H9 (cell line): ENCODE measurements at regions not wholly inside any gene's neighbourhood (a gene's known extent, or its start where the extent isn't known, plus 50 kb on each side); places are given as distances from the start of the nearest gene placed in this dataset.

ENCODE experiments used
- DNase-seq: peaks from one replicate; pipeline ENCODE4 v3.0.0-alpha.2; 2017
- H2AFZ ChIP-seq: one replicate; pipeline ENCODE4 v1.6.1; 2013; ENCODE audit warnings: mild to moderate bottlenecking, low read length, control low read depth, moderate library complexity
- H2AK5ac ChIP-seq: 2 replicates; pipeline ENCODE4 v1.6.1; 2013; ENCODE audit warnings: low read length, control low read depth, mixed read lengths; ENCODE audit not compliant: insufficient read length
- H2BK120ac ChIP-seq: one replicate; pipeline ENCODE4 v1.6.1; 2013; ENCODE audit warnings: low read depth, mild to moderate bottlenecking, low read length, control low read depth, inconsistent platforms; ENCODE audit not compliant: poor library complexity, severe bottlenecking
- H2BK12ac ChIP-seq: 2 replicates; pipeline ENCODE4 v1.6.1; 2013; ENCODE audit warnings: low read length, control low read depth, mixed read lengths, low read depth; ENCODE audit not compliant: insufficient read length
- H2BK15ac ChIP-seq: 2 replicates; pipeline ENCODE4 v1.6.1; 2013; ENCODE audit warnings: low read depth, low read length, control low read depth
- H2BK20ac ChIP-seq: one replicate; pipeline ENCODE4 v1.6.1; 2013; ENCODE audit warnings: low read depth, mild to moderate bottlenecking, low read length, control low read depth, inconsistent platforms; ENCODE audit not compliant: poor library complexity, severe bottlenecking
- H2BK5ac ChIP-seq: 2 replicates; pipeline ENCODE4 v1.6.1; 2013; ENCODE audit warnings: low read length, control low read depth, mixed read lengths; ENCODE audit not compliant: insufficient read length
- H3K14ac ChIP-seq: 2 replicates; pipeline ENCODE4 v1.6.1; 2013; ENCODE audit warnings: low read length, control low read depth; ENCODE audit not compliant: insufficient read depth
- H3K18ac ChIP-seq: 2 replicates; pipeline ENCODE4 v1.6.1; 2013; ENCODE audit warnings: low read depth, mild to moderate bottlenecking, mixed read lengths, low read length, control low read depth; ENCODE audit not compliant: insufficient read length
- H3K23ac ChIP-seq: 2 replicates; pipeline ENCODE4 v1.6.1; 2013; ENCODE audit warnings: low read length, control low read depth, mixed read lengths, low read depth; ENCODE audit not compliant: insufficient read length
- H3K23me2 ChIP-seq: 2 replicates; pipeline ENCODE4 v1.6.1; 2013; ENCODE audit warnings: low read depth, mild to moderate bottlenecking, mixed read lengths, low read length, control low read depth; ENCODE audit not compliant: insufficient read length, poor library complexity, severe bottlenecking
- H3K27ac ChIP-seq: 2 replicates; pipeline ENCODE4 v1.5.1; 2013; ENCODE audit warnings: low read length, control low read depth, mixed read lengths, low read depth; ENCODE audit not compliant: insufficient read length
- H3K27me3 ChIP-seq: 2 replicates; pipeline ENCODE4 v1.6.1; 2013; ENCODE audit warnings: low read length, control low read depth, inconsistent platforms; ENCODE audit not compliant: insufficient read depth
- H3K4ac ChIP-seq: 2 replicates; pipeline ENCODE4 v1.6.1; 2013; ENCODE audit warnings: low read depth, mild to moderate bottlenecking, control low read depth, inconsistent platforms, low read length, moderate library complexity
- H3K4me1 ChIP-seq: 2 replicates; pipeline ENCODE4 v1.6.1; 2013; ENCODE audit warnings: low read length, control low read depth, inconsistent platforms; ENCODE audit not compliant: insufficient read depth
- H3K4me2 ChIP-seq: 2 replicates; pipeline ENCODE4 v1.6.1; 2013; ENCODE audit warnings: low read length, control low read depth, mixed read lengths; ENCODE audit not compliant: insufficient read length, insufficient read depth
- H3K56ac ChIP-seq: 2 replicates; pipeline ENCODE4 v1.6.1; 2013; ENCODE audit warnings: low read depth, mild to moderate bottlenecking, mixed read lengths, low read length, control low read depth; ENCODE audit not compliant: insufficient read length
- H3K79me1 ChIP-seq: 2 replicates; pipeline ENCODE4 v1.6.1; 2013; ENCODE audit warnings: low read depth, mild to moderate bottlenecking, moderate library complexity, low read length, control low read depth, inconsistent platforms; ENCODE audit not compliant: insufficient read depth, poor library complexity, severe bottlenecking
- H3K79me2 ChIP-seq: 2 replicates; pipeline ENCODE4 v1.6.1; 2013; ENCODE audit warnings: low read length, control low read depth, inconsistent platforms; ENCODE audit not compliant: insufficient read depth
- H3K9ac ChIP-seq: 2 replicates; pipeline ENCODE4 v1.6.1; 2013; ENCODE audit warnings: low read length, control low read depth, mixed read lengths; ENCODE audit not compliant: insufficient read length; ENCODE audit errors: extremely low read depth
- H3K9me3 ChIP-seq: one replicate; pipeline ENCODE4 v1.6.1; 2013; ENCODE audit warnings: low read depth, low read length, inconsistent platforms; ENCODE audit not compliant: control insufficient read depth
- H3T11ph ChIP-seq: one replicate; pipeline ENCODE4 v1.6.1; 2013; ENCODE audit warnings: mild to moderate bottlenecking, low read length, control low read depth, inconsistent platforms
- H4K20me1 ChIP-seq: one replicate; pipeline ENCODE4 v1.6.1; 2013; ENCODE audit not compliant: control insufficient read depth, insufficient read length, insufficient read depth
- H4K5ac ChIP-seq: 2 replicates; pipeline ENCODE4 v1.6.1; 2013; ENCODE audit warnings: low read depth, mild to moderate bottlenecking, mixed read lengths, low read length, control low read depth; ENCODE audit not compliant: insufficient read length
- H4K8ac ChIP-seq: replicated peaks from 2 replicates; pipeline ENCODE4 v1.6.1; 2013; ENCODE audit warnings: low read length, control low read depth, mixed read lengths, low read depth; ENCODE audit not compliant: insufficient read length
- H4K91ac ChIP-seq: 2 replicates; pipeline ENCODE4 v1.6.1; 2013; ENCODE audit warnings: low read depth, mild to moderate bottlenecking, moderate library complexity, mixed read lengths, low read length, control low read depth; ENCODE audit not compliant: insufficient read length
- H3K27ac Mint-ChIP-seq, 3 experiments: 2 replicates in 2 of 3; 3 replicates in 1 of 3; pipeline ENCODE4 v1.8.0; 2020 to 2021; ENCODE audit warnings: mixed read lengths in 3 of 3, mild to moderate bottlenecking in 1 of 3, moderate library complexity in 1 of 3
- H3K27me3 Mint-ChIP-seq: 2 replicates; pipeline ENCODE4 v1.8.0; 2021; ENCODE audit warnings: low read depth, mild to moderate bottlenecking, moderate library complexity, mixed read lengths
- H3K36me3 Mint-ChIP-seq, 3 experiments: 2 replicates in 2 of 3; 3 replicates in 1 of 3; pipeline ENCODE4 v1.8.0; 2020 to 2021; ENCODE audit warnings: low read depth in 3 of 3, mixed read lengths in 3 of 3; ENCODE audit not compliant: insufficient read depth in 1 of 3
- H3K4me1 Mint-ChIP-seq, 2 experiments: 2 replicates each; pipeline ENCODE4 v1.8.0; 2020; ENCODE audit warnings: mixed read lengths in 2 of 2
- H3K4me3 Mint-ChIP-seq, 2 experiments: 2 replicates in 1 of 2; 3 replicates in 1 of 2; pipeline ENCODE4 v1.8.0; 2020 to 2021; ENCODE audit warnings: mild to moderate bottlenecking in 2 of 2, mixed read lengths in 2 of 2, moderate library complexity in 1 of 2
- H3K9me3 Mint-ChIP-seq, 2 experiments: 2 replicates in 1 of 2; 3 replicates in 1 of 2; pipeline ENCODE4 v1.8.0; 2020; ENCODE audit warnings: mild to moderate bottlenecking in 2 of 2, mixed read lengths in 2 of 2, moderate library complexity in 1 of 2
- CTCF ChIP-seq: fragments of 200-600 bp; sonication (generic); conservative IDR thresholded peaks from 3 replicates; pipeline ENCODE4 v1.8.0; 2021; ENCODE audit warnings: antibody characterized with exemption, mild to moderate bottlenecking
- WGBS: extraction: QIAGEN DNeasy Blood & Tissue Kit; methylation state at CpG from one replicate; pipeline ENCODE4 v1.1.7; 2013; ENCODE audit warnings: missing lambda C conversion rate, low lambda C conversion rate, mixed read lengths; ENCODE audit not compliant: insufficient read length; ENCODE audit errors: extremely low coverage; 5-methylcytosine and 5-hydroxymethylcytosine counted together

DNA sequence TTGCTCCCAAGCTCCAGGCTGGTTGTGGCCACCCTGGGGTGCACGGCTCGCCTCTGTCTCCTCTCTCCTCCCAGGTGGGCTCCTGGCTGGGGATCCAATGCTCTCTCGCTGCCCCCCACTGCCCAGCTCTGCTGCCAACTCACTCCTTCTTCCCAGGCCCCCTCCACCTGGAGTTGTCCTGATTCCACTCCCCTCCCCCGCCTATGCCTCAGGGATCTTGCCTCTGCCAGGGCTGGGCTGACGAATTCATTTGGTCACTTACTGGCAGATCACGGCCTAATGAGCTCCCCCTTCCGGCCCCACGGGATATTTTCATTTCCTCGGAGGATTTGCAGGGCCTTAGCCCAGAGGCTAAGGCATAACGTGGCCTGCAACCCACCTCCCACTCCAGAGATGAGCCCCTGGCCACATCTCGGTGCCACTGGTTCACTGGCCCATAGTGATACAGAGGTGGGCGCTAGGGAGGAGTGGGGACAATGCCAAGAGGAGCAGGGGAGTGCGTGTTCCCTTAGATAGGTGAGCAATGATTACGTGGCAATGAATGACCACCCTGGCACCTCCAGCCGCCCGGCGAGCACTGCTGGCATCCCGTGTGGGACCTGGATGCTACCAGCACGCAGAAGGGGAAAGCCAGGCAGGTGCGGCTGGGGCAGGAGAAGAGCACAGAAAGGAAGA lies 344.6 kb upstream of the SHH start:
- peak; percentile 64 for DNase-seq
- Mint-ChIP-seq H3K27ac (no peak overlapping the region; a peak in 2 of 7 replicates), H3K4me3 (no peak overlapping the region)

More for the DNA sequence above, 344.6 kb upstream of the SHH start:
- Histone ChIP-seq H3T11ph (no peak overlapping the region), H2BK15ac (no peak overlapping the region), H3K4me2 (no peak overlapping the region), H3K4me1 (no peaks in the 10 kb centered on the region; the same call in 1 of the 2 replicates), H2BK12ac (no peak overlapping the region), H4K5ac (no peak overlapping the region), H3K9ac (no peak overlapping the region), H2BK20ac (no peak overlapping the region), H3K23ac (no peak overlapping the region), H3K79me1 (no peaks in the 10 kb centered on the region), H3K79me2 (no peaks in the 10 kb centered on the region), H3K27ac (no peak overlapping the region), H3K56ac (no peak overlapping the region), H3K23me2 (no peaks in the 10 kb centered on the region), H3K27me3 (no peaks in the 10 kb centered on the region), H2BK5ac (no peak overlapping the region), H3K14ac (no peak overlapping the region), H4K91ac (no peak overlapping the region), H4K20me1 (no peaks in the 10 kb centered on the region), H4K8ac (no peak overlapping the region), H2AFZ (no peak overlapping the region), H2AK5ac (no peak overlapping the region), H3K4ac (no peak overlapping the region), H3K9me3 (no peaks in the 10 kb centered on the region), H2BK120ac (no peak overlapping the region), H3K18ac (no peak overlapping the region)
- TF ChIP-seq CTCF, result peak; percentile 64
- no CpG with 5 or more reads among the region's 20 CpGs for WGBS
- peaks cover 0 to 5% (median 0%) of the 10 kb centered on the region in 3 experiments; a peak in 2 of 7 replicates for H3K36me3 Mint-ChIP-seq
- H3K27me3 Mint-ChIP-seq, result peaks cover 5% of the 10 kb centered on the region
- H3K9me3 Mint-ChIP-seq, result peaks cover 6 to 12% of the 10 kb centered on the region in 2 experiments
- H3K4me1 Mint-ChIP-seq, result peaks cover 15 to 23% of the 10 kb centered on the region in 2 experiments
